Pancreas (tissue), 10 donors: ENCODE measurements at regions not wholly inside any gene's neighbourhood (a gene's known extent, or its start where the extent isn't known, plus 50 kb on each side); places are given as distances from the start of the nearest gene placed in this dataset.

Experiments used
- ATAC-seq, 4 donors: fragments of 200-7000 bp; cut with Tn5 transposase; one replicate each; pipeline versions ENCODE4 v1.8.0 to v1.9.1; 2020; ENCODE audit warnings: mild to moderate bottlenecking in 4 of 4, moderate library complexity in 4 of 4
- DNase-seq, 6 donors: peaks; one replicate each; pipeline ENCODE4 v3.0.0-alpha.2; 2020
- FAIRE-seq: peaks from 2 replicates; lab custom pipeline; 2012; peaks lifted over from hg19 to GRCh38; lab: Jason Lieb, UNC
- H3K27ac ChIP-seq, 4 donors: fragments of 200-600 bp; sonication (generic); 1 replicate in 3 of 4; 2 replicates in 1 of 4; pipeline versions ENCODE4 v1.5.0 to v1.8.0; 2020
- H3K27me3 ChIP-seq, 4 donors: fragments of 200-600 bp; one replicate each; pipeline ENCODE4 v1.8.0; 2021
- H3K36me3 ChIP-seq, 3 donors: fragments of 200-600 bp; sonication (generic) in 1 of 3; one replicate each; pipeline versions ENCODE4 v1.5.0 to v1.8.0; 2020 to 2021
- H3K4me1 ChIP-seq, 3 donors: fragments of 200-600 bp; one replicate each; pipeline ENCODE4 v1.8.0; 2021
- H3K4me3 ChIP-seq, 4 donors: fragments of 200-600 bp; sonication (generic) in 2 of 4; one replicate each; pipeline versions ENCODE4 v1.5.0 to v1.8.0; 2020 to 2021
- H3K9me3 ChIP-seq, 4 donors: fragments of 200-600 bp; one replicate each; pipeline ENCODE4 v1.8.0; 2021
- WGBS, 2 donors: extraction: QIAGEN DNeasy Blood & Tissue Kit; methylation state at CpG; one replicate each; pipeline ENCODE4 v1.1.7; 2013; 5-methylcytosine and 5-hydroxymethylcytosine counted together
- intact Hi-C, 3 donors: fragments of 100-400 bp; cut with DNase I; formaldehyde crosslinking; loops; one replicate each; pipeline versions ENCODE4 v1.11.1 to v1.14.2; 2022
- TF ChIP-seq, protein P1 (sequence below), 4 donors: fragments of 200-600 bp; sonication (generic) in 3 of 4; IDR thresholded peaks; one replicate each; pipeline versions ENCODE4 v1.5.0 to v1.8.0; 2021; ENCODE audit warnings: antibody characterized with exemption in 4 of 4
- donor health status: healthy with polysubstance abuse.
- donor health status: DM: no; HTN: no; CAD: no; lungs with moderate emphysema.
- donor health status: DM: no; HTN: no; CAD: no.
- donor health status: control.
- donor health status: control.
- donor health status: Bipolar disorder and iron deficiency.
- donor health status: DM: yes; HTN: yes; CAD: no.
- donor health status: DM: no; HTN: no; CAD: no.
- donor health status: DM: no; HTN: no; CAD: no.
- donor health status: DM: yes; HTN: yes; CAD: no.

DNA sequence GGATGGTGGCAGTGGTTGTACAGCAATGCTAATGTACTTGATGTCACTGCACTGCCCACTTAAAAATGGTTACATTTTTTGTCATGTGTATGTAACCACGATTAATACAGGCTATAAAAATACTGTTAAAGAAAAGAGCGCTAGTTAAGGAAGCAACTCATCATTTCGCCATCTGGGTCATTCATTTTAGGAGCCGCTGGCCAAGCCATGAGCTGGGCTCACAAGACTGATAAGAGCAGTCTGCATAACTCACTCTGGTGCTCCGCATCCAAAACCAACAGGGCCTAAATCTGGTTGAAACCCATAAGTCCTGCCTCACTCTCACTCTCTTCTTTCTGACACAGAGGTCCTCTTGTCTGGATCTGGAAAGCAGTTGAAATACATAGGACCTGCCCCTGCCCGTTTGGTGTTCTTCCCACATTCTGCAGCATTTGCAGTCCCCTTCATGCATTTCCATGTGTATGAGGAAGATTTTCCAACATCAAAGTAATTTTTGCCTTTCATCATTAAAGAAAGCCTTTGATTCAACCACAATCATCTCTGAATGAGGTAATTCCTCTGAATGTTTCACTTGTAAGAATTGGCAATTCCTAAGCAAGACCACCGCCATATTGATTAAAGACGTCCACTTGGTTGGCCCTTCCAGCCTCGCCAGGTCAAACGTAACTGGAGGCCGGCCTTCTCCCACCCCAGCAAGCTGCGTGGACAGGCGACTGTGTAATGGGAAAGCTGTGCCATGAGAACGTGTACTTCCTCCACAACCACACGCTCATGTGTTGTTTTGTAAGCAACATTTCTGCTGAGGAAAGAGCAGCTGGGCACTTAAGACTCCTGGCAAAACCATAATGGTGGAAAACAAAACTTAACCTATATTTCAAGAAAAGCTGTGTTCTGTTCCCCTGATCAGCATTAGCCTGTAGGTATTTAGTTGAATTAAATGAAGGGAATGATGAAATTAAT lies 112.2 kb downstream of the VAPA start:
- FAIRE-seq (no peak), ATAC-seq (no peak), DNase-seq (no peak)
- Histone ChIP-seq H3K36me3 (no peaks in the 10 kb centered on the region), H3K27ac (peak overlapping the region in 2 of 4 donors; percentile 34 to 73), H3K9me3 (no peaks in the 10 kb centered on the region), H3K4me3 (no peak overlapping the region), H3K4me1 (peaks cover 0 to 12% (median 12%) of the 10 kb centered on the region in 3 donors), H3K27me3 (no peaks in the 10 kb centered on the region)
- intact Hi-C loops: no loop called here
- TF ChIP-seq, protein P1, sequence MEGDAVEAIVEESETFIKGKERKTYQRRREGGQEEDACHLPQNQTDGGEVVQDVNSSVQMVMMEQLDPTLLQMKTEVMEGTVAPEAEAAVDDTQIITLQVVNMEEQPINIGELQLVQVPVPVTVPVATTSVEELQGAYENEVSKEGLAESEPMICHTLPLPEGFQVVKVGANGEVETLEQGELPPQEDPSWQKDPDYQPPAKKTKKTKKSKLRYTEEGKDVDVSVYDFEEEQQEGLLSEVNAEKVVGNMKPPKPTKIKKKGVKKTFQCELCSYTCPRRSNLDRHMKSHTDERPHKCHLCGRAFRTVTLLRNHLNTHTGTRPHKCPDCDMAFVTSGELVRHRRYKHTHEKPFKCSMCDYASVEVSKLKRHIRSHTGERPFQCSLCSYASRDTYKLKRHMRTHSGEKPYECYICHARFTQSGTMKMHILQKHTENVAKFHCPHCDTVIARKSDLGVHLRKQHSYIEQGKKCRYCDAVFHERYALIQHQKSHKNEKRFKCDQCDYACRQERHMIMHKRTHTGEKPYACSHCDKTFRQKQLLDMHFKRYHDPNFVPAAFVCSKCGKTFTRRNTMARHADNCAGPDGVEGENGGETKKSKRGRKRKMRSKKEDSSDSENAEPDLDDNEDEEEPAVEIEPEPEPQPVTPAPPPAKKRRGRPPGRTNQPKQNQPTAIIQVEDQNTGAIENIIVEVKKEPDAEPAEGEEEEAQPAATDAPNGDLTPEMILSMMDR (IDR thresholded peaks at IDR 0.05): no peak
- WGBS, 2 donors: 90 to 91% methylated on average over 15 of the region's 15 CpGs

DNA sequence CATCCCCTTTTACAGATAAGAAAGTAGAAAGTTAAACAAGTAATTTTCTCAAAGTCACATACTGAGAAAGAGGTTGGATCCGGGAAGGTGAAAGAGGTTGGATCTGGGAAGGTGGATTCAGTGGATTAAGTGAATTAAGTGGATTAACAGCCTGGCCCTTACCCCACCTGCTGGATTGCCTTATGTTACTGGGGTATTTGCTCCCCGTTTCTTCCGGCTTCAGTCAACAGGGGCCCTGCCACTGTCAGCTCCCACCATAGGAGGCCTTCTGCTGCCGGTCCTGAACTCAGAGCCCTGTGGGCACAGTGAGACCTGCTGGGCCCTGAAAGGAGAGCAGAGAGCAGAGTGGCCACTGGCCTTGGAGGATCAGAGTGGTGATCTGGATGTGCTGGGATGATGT lies 113.2 kb downstream of the VAPA start:
- H3K4me3 ChIP-seq: no peak overlapping the region
- peak overlapping the region in 3 of 4 donors; percentile 8 to 73 (median 34) for H3K27ac ChIP-seq
- ATAC-seq (no peak), DNase-seq (no peak), FAIRE-seq (no peak)
- H3K9me3 ChIP-seq: no peaks in the 10 kb centered on the region
- H3K4me1 ChIP-seq: peaks cover 0 to 12% (median 12%) of the 10 kb centered on the region in 3 donors
- TF ChIP-seq, protein P1 (IDR thresholded peaks at IDR 0.05): no peak
- 82 to 87% methylated on average over 4 of the region's 4 CpGs for WGBS, 2 donors
- H3K27me3 ChIP-seq: no peaks in the 10 kb centered on the region
- H3K36me3 ChIP-seq: no peaks in the 10 kb centered on the region
- intact Hi-C loops: no loop called here

DNA sequence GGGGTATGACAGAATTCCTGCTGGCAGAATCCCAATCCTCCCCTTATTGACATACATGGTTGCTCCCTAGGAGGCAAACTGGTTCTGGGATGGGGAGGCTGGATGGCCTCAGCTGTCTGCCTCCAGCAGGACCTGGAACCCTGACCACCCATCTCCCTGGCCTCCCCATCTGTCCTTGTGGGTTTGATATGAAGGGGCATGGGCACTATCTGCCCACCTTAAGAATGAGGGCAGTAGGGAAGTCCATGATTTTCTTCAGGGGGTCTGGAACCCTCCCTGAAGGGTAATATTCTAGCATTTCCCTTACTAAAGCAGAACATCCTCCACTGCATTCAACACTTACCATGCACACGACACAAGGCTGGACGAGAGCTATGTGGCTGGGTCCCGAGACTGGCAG lies 113.6 kb downstream of the VAPA start:
- ATAC-seq (no peak), DNase-seq (no peak)
- WGBS, 2 donors: 95 to 98% methylated on average over 3 of the region's 3 CpGs

DNA sequence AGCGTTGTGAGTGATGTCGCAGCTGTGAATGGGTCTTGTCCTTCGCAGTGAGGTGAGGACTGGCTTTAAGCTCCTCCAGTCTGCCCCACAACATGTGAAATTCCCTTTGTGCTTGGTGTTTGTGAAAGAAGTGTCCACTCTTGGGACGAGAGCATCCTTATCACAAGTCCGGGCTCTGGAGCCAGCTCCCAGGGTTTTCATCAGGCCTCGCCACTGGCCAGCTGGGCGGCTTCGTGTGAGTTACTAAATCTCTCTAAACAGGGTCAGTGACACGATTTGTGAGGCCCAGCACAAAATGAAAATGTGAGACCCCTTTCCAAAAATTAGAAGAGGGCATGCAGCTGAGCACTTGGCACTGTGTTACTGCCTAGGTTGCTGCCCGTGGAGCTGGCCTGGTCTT lies 115.9 kb downstream of the VAPA start:
- H3K9me3 ChIP-seq: no peaks in the 10 kb centered on the region
- TF ChIP-seq, protein P1 (IDR thresholded peaks at IDR 0.05): no peak
- H3K27me3 ChIP-seq: no peaks in the 10 kb centered on the region
- no peak for FAIRE-seq
- 88 to 92% methylated on average over 10 of the region's 10 CpGs for WGBS, 2 donors
- peaks cover 11 to 18% (median 13%) of the 10 kb centered on the region in 3 donors for H3K4me1 ChIP-seq
- H3K27ac ChIP-seq: no peak overlapping the region
- intact Hi-C loops: no loop called here
- ATAC-seq: no peak
- no peak overlapping the region for H3K4me3 ChIP-seq
- no peak for DNase-seq
- H3K36me3 ChIP-seq: no peaks in the 10 kb centered on the region

More for the DNA sequence above, 113.6 kb downstream of the VAPA start:
- TF ChIP-seq, protein P1 (IDR thresholded peaks at IDR 0.05): no peak
- H3K36me3 ChIP-seq: no peaks in the 10 kb centered on the region
- no peak overlapping the region for H3K4me3 ChIP-seq
- H3K27me3 ChIP-seq: no peaks in the 10 kb centered on the region
- FAIRE-seq: no peak
- no peaks in the 10 kb centered on the region for H3K9me3 ChIP-seq
- H3K4me1 ChIP-seq: peaks cover 2 to 15% (median 12%) of the 10 kb centered on the region in 3 donors
- intact Hi-C loops: no loop called here
- H3K27ac ChIP-seq: peak overlapping the region in 2 of 4 donors; percentile 34 to 73
